SK-N-MC (cell line): ENCODE measurements at regions not wholly inside any gene's neighbourhood (a gene's known extent, or its start where the extent isn't known, plus 50 kb on each side); places are given as distances from the start of the nearest gene placed in this dataset.
A peak's percentile ranks its signal among the peaks of the same experiment; 100 is the strongest.

Experiments used
- DNase-seq: peaks from one replicate; pipeline ENCODE4 v3.0.0-alpha.2; 2011; ENCODE audit warnings: low read depth, low spot score
- H3K27ac ChIP-seq: fragments of 200-600 bp; sonication (generic); 2 replicates; pipeline ENCODE4 v1.5.1; 2016; ENCODE audit warnings: mixed run types
- H3K36me3 ChIP-seq: fragments of 200-600 bp; sonication (generic); 2 replicates; pipeline ENCODE4 v1.6.1; 2017; ENCODE audit warnings: antibody characterized with exemption, low read length, mixed read lengths; ENCODE audit not compliant: insufficient read depth
- H3K4me3 ChIP-seq: fragments of 200-600 bp; sonication (generic); 2 replicates; pipeline ENCODE4 v1.5.1; 2016
- H3K9ac ChIP-seq: fragments of 200-600 bp; sonication (generic); 2 replicates; pipeline ENCODE4 v1.8.0; 2017; ENCODE audit warnings: mixed run types, mixed read lengths; ENCODE audit not compliant: insufficient read length
- H3K9me3 ChIP-seq: fragments of 200-600 bp; sonication (generic); 2 replicates; pipeline ENCODE4 v1.6.1; 2017; ENCODE audit warnings: low read depth, mild to moderate bottlenecking, antibody characterized with exemption, low read length, moderate library complexity, mixed read lengths
- EZH2 ChIP-seq: fragments of 200-600 bp; sonication (generic); IDR thresholded peaks from one replicate; pipeline ENCODE4 v1.6.1; 2017; ENCODE audit warnings: antibody characterized with exemption
- FOXP2 ChIP-seq: optimal IDR thresholded peaks from 2 replicates; pipeline ENCODE3; 2011; ENCODE audit warnings: mild to moderate bottlenecking, moderate library complexity; ENCODE audit not compliant: insufficient read depth; ENCODE audit errors: extremely low read length, control extremely low read depth
- POLR2AphosphoS5 ChIP-seq: IDR thresholded peaks from 2 replicates; pipeline ENCODE4 v1.6.1; 2012; ENCODE audit warnings: mild to moderate bottlenecking, low read depth, low read length, borderline replicate concordance

- H3K36me3 ChIP-seq = peaks cover 4% of the 10 kb centered on the region; the same call in 1 of the 2 replicates
- no peak for TF ChIP-seq FOXP2
- TF ChIP-seq EZH2 = no peak
- no peak for TF ChIP-seq POLR2AphosphoS5
- no peak overlapping the region for H3K9ac ChIP-seq
- H3K27ac ChIP-seq = peak overlapping the region; percentile 4; the same call in 1 of the 2 replicates
- DNase-seq = no peak
- H3K4me3 ChIP-seq = no peak overlapping the region
- H3K9me3 ChIP-seq = no peaks in the 10 kb centered on the region
These were observed 61.1 kb upstream of the NPAS1 start for GRCh38 chr19:46958532-46958931.

- H3K27ac ChIP-seq = 0 out of 2 replicates have a peak overlapping the region, but pooled peaks have one; percentile 40
These were observed 59.6 kb upstream of the NPAS1 start for GRCh38 chr19:46959894-46960556.

GRCh38 chr19:46962030-46962570, 57.5 kb upstream of the NPAS1 start:
- no peak overlapping the region for H3K4me3 ChIP-seq
- TF ChIP-seq EZH2 (no peak), FOXP2 (no peak), POLR2AphosphoS5 (no peak)
- peaks cover 11% of the 10 kb centered on the region for H3K36me3 ChIP-seq
- H3K9me3 ChIP-seq = no peaks in the 10 kb centered on the region
- H3K9ac ChIP-seq = no peak overlapping the region
- 0 out of 2 replicates have a peak overlapping the region, but pooled peaks have one; percentile 36 for H3K27ac ChIP-seq
- DNase-seq = no peak

More at GRCh38 chr19:46959894-46960556, 59.6 kb upstream of the NPAS1 start:
- H3K4me3 ChIP-seq = no peak overlapping the region
- H3K9me3 ChIP-seq = no peaks in the 10 kb centered on the region
- no peak for DNase-seq
- no peak overlapping the region for H3K9ac ChIP-seq
- TF ChIP-seq POLR2AphosphoS5 (no peak), EZH2 (no peak), FOXP2 (no peak)
- H3K36me3 ChIP-seq = 0 out of 2 replicates have a peak, but pooled peaks cover 4% of the 10 kb centered on the region

- Histone ChIP-seq H3K36me3 (peaks cover 11% of the 10 kb centered on the region), H3K4me3 (no peak overlapping the region), H3K9me3 (no peaks in the 10 kb centered on the region), H3K9ac (no peak overlapping the region), H3K27ac (no peak overlapping the region)
- no peak for DNase-seq
- TF ChIP-seq EZH2 (no peak), POLR2AphosphoS5 (no peak)
These were observed 56.4 kb upstream of the NPAS1 start for GRCh38 chr19:46963093-46963734.

GRCh38 chr19:46967578-46968032, 52.0 kb upstream of the NPAS1 start:
- DNase-seq = no peak
- no peak overlapping the region for H3K9ac ChIP-seq

More at GRCh38 chr19:46967578-46968032, 52.0 kb upstream of the NPAS1 start:
- TF ChIP-seq FOXP2 (no peak), EZH2 (no peak), POLR2AphosphoS5 (no peak)
- Histone ChIP-seq H3K27ac (no peak overlapping the region), H3K4me3 (no peak overlapping the region), H3K36me3 (peaks cover 16% of the 10 kb centered on the region), H3K9me3 (no peaks in the 10 kb centered on the region)
